PFSK-1 (cell line): ENCODE measurements at regions not wholly inside any gene's neighbourhood (a gene's known extent, or its start where the extent isn't known, plus 50 kb on each side); places are given as distances from the start of the nearest gene placed in this dataset.

Source experiments
- FOXP2 ChIP-seq: optimal IDR thresholded peaks from 2 replicates; pipeline ENCODE3; 2011; ENCODE audit warnings: borderline replicate concordance, control low read depth, inconsistent platforms; ENCODE audit not compliant: insufficient read depth; ENCODE audit errors: extremely low read length, extremely low read depth
- POLR2AphosphoS5 ChIP-seq: IDR thresholded peaks from 2 replicates; pipeline ENCODE4 v1.6.1; 2012; ENCODE audit warnings: low read depth, mild to moderate bottlenecking, control low read depth, low read length, moderate library complexity
- REST ChIP-seq, 2 experiments: IDR thresholded peaks; 2 replicates each; pipeline versions ENCODE4 v1.6.1 to v1.8.0; 2011 to 2012; ENCODE audit warnings: low read depth in 2 of 2, low read length in 2 of 2, control low read depth in 1 of 2, inconsistent platforms in 1 of 2, mild to moderate bottlenecking in 1 of 2, moderate library complexity in 1 of 2; ENCODE audit not compliant: insufficient read depth in 1 of 2
- SIN3A ChIP-seq: IDR thresholded peaks from 2 replicates; pipeline ENCODE4 v1.6.1; 2012; ENCODE audit warnings: mild to moderate bottlenecking, low read length, moderate library complexity, borderline replicate concordance; ENCODE audit not compliant: insufficient read depth
- TAF1 ChIP-seq: IDR thresholded peaks from 2 replicates; pipeline ENCODE4 v1.6.1; 2012; ENCODE audit warnings: low read length, control low read depth, borderline replicate concordance; ENCODE audit not compliant: insufficient read depth

DNA sequence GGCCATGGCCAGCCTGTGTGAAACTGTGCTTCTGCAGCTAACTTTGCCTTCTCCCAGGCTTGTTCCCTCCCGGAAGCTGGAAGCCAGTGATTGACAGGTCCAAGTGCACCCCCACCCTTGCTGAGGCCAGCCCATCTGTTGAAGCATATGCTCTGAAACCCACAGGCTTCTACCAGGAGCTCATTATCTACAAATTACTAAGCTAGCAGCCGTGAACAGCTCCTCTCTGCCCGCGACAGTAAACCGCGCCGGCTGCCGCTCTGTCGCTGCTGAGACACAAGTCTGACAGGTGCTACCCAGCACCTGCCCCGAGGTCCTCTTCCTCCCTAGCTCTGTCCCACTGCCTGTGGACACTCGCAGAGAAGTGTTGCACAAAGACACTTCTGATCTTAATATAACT lies 490.9 kb downstream of the GADD45G start:
- TF ChIP-seq POLR2AphosphoS5: no peak

GRCh38 chr9:90097237-90097636 lies 492.4 kb downstream of the GADD45G start:
- TF ChIP-seq FOXP2: no peak

GRCh38 chr9:90098408-90098807 lies 493.6 kb downstream of the GADD45G start:
- no peak for TF ChIP-seq FOXP2
- no peak for TF ChIP-seq SIN3A
- TF ChIP-seq TAF1: no peak
- no peak for TF ChIP-seq REST (IDR thresholded peaks at IDR 0.05; ENCODE audit: insufficient read depth in 1 of 2, low read depth in 2 of 2, low read length in 2 of 2)
- TF ChIP-seq POLR2AphosphoS5: no peak

- no peak for TF ChIP-seq SIN3A
- no peak for TF ChIP-seq FOXP2
- TF ChIP-seq POLR2AphosphoS5: no peak
- TF ChIP-seq REST (IDR thresholded peaks at IDR 0.05; ENCODE audit: insufficient read depth in 1 of 2, low read depth in 2 of 2, low read length in 2 of 2): no peak
- TF ChIP-seq TAF1: no peak
Observed at GRCh38 chr9:90099262-90099963, 494.6 kb downstream of the GADD45G start.

DNA sequence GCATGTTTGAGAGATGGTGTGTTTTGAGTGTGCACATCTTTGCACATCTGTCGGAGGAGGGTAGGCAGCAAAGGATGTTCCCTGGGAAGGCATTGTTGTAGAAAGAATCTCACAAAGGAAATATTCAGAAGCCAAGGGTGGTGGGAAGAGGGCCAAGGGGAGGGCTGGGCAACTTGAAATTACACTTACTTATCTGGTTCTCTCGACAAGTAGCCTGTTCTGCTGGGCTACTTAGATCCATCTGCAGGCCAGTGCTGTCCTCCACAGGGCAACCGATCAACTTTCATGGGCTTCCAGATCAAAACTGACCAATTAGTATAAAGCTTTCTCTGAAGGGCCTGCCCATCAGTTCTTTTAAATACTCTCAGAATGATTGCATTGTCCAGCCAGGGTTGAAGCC lies 495.2 kb downstream of the GADD45G start:
- TF ChIP-seq POLR2AphosphoS5 (no peak), TAF1 (no peak), REST (IDR thresholded peaks at IDR 0.05; ENCODE audit: insufficient read depth in 1 of 2, low read depth in 2 of 2, low read length in 2 of 2) (no peak), SIN3A (no peak), FOXP2 (no peak)

DNA sequence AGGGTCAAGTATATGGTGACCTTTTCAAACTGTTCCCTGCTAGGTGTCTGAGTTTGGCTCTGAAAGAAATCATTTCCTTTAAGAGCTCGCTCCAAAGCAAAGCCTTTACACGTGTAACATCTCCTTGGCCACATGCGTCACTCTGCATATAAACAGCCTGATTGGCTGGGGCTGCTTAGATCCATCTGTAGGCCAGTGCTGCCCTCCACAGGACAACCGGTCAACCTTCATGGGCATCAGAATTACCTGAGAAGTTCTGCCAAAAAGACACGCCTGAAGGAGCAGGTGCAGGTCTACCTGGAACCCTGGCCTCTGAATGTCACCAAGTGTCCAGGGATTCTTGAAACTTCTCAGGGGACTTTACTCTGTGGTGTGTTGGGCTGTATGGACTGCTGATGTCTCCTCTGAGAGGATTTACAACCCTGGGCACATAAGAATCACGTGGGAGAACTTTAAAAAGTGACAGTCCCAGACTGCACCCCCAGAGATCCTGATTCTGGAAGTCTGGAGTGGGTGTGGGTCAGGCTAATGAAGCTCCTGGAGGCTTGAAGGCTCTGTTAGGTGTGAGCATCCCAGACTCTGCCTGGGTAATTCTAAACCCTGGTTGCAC lies 497.6 kb downstream of the GADD45G start:
- TF ChIP-seq TAF1 (no peak), POLR2AphosphoS5 (no peak)

- TF ChIP-seq SIN3A: no peak
- no peak for TF ChIP-seq TAF1
- TF ChIP-seq REST (IDR thresholded peaks at IDR 0.05; ENCODE audit: insufficient read depth in 1 of 2, low read depth in 2 of 2, low read length in 2 of 2): no peak
Observed at GRCh38 chr9:90103771-90104170, 499.0 kb downstream of the GADD45G start.
